ENCODE measurements at regions not wholly inside any gene's neighbourhood (a gene's known extent, or its start where the extent isn't known, plus 50 kb on each side); places are given as distances from the start of the nearest gene placed in this dataset.

- peak; percentile 70; the same call in 1 of the 2 replicates for TF ChIP-seq ZBTB21 (tag by site-specific recombination; IDR thresholded peaks at IDR 0.05)
- peak; percentile 33; the same call in 1 of the 2 replicates for TF ChIP-seq ZBTB8A (tag by site-specific recombination; IDR thresholded peaks at IDR 0.05)
- peak; percentile 65; the same call in 1 of the 2 replicates for TF ChIP-seq TRIM28 (IDR thresholded peaks at IDR 0.05; ENCODE audit: borderline replicate concordance, low read length)
- no peak for TF ChIP-seq ZNF658 (tag by site-specific recombination; IDR thresholded peaks at IDR 0.05)
- no peak for TF ChIP-seq ZNF423 (tag by site-specific recombination; IDR thresholded peaks at IDR 0.05)
- TF ChIP-seq ZNF324 (tag by site-specific recombination; IDR thresholded peaks at IDR 0.05) = no peak
- no peak for TF ChIP-seq ZNF311 (tag by site-specific recombination; IDR thresholded peaks at IDR 0.05; ENCODE audit: borderline replicate concordance)
- TF ChIP-seq ZNF211 (tag by site-specific recombination; IDR thresholded peaks at IDR 0.05; ENCODE audit: low read depth) = no peak
- TF ChIP-seq ZNF132 (tag by site-specific recombination; IDR thresholded peaks at IDR 0.05; ENCODE audit: borderline replicate concordance) = no peak
- no peak for TF ChIP-seq SCRT2 (tag by site-specific recombination; IDR thresholded peaks at IDR 0.05)
- no peak for TF ChIP-seq PATZ1 (tag by site-specific recombination; IDR thresholded peaks at IDR 0.05)
- no peak for TF ChIP-seq YY1 (tag by site-specific recombination; IDR thresholded peaks at IDR 0.05)
- no peak for TF ChIP-seq ZFP69B (tag by site-specific recombination; IDR thresholded peaks at IDR 0.05)
- peak; percentile 96 for TF ChIP-seq FEZF1 (tag by site-specific recombination; IDR thresholded peaks at IDR 0.05)
- no peak for TF ChIP-seq ZNF174 (tag by site-specific recombination; IDR thresholded peaks at IDR 0.05)
- TF ChIP-seq ZBTB1 (tag by site-specific recombination; IDR thresholded peaks at IDR 0.05) = no peak
- peak; percentile 69 for TF ChIP-seq ZNF335 (tag by site-specific recombination; conservative IDR thresholded peaks at IDR 0.05)
- TF ChIP-seq GLI2 (tag by site-specific recombination; IDR thresholded peaks at IDR 0.05; ENCODE audit: borderline replicate concordance, low read depth) = peak; percentile 39; the same call in 1 of the 2 replicates
- TF ChIP-seq ELK4 (IDR thresholded peaks at IDR 0.05; ENCODE audit: borderline replicate concordance, low read depth, low read length) = no peak
- no peak for TF ChIP-seq ZNF626 (tag by site-specific recombination; IDR thresholded peaks at IDR 0.05)
- no peak for TF ChIP-seq KLF16 (tag by site-specific recombination; IDR thresholded peaks at IDR 0.05)
- TF ChIP-seq ZNF548 (tag by site-specific recombination; IDR thresholded peaks at IDR 0.05) = 0 out of 2 replicates have a peak, but pooled peaks have one; percentile 50
- TF ChIP-seq GLI4 (tag by site-specific recombination; IDR thresholded peaks at IDR 0.05) = no peak
- TF ChIP-seq ZSCAN30 (tag by site-specific recombination; IDR thresholded peaks at IDR 0.05) = no peak
- no peak for TF ChIP-seq ZNF37A (tag by site-specific recombination; IDR thresholded peaks at IDR 0.05)
- TF ChIP-seq ZNF155 (tag by site-specific recombination; IDR thresholded peaks at IDR 0.05) = no peak
- no peak for TF ChIP-seq ZNF830 (tag by site-specific recombination; IDR thresholded peaks at IDR 0.05; ENCODE audit: low read depth)
- peak; percentile 41; the same call in 1 of the 2 replicates for TF ChIP-seq ZBTB17 (tag by site-specific recombination; IDR thresholded peaks at IDR 0.05)
- peak; percentile 44 for TF ChIP-seq PRDM10 (tag by site-specific recombination; IDR thresholded peaks at IDR 0.05)
- TF ChIP-seq ZNF843 (tag by site-specific recombination; IDR thresholded peaks at IDR 0.05) = peak; percentile 97
- no peak for TF ChIP-seq ZBTB48 (tag by site-specific recombination; IDR thresholded peaks at IDR 0.05)
- no peak for TF ChIP-seq HIC1 (tag by site-specific recombination; IDR thresholded peaks at IDR 0.05)
- no peak for TF ChIP-seq ZNF169 (tag by site-specific recombination; IDR thresholded peaks at IDR 0.05)
- 0 out of 2 replicates have a peak, but pooled peaks have one; percentile 29 for TF ChIP-seq GFI1B (tag by site-specific recombination; IDR thresholded peaks at IDR 0.05)
- TF ChIP-seq ZNF792 (tag by site-specific recombination; IDR thresholded peaks at IDR 0.05) = no peak
Observed at GRCh38 chr2:226673314-226673723, 126.3 kb downstream of the IRS1 start (continued).
